H54 (cell line): ENCODE measurements at regions not wholly inside any gene's neighbourhood (a gene's known extent, or its start where the extent isn't known, plus 50 kb on each side); places are given as distances from the start of the nearest gene placed in this dataset.

Source experiments
- DNase-seq: peaks from one replicate; pipeline ENCODE4 v3.0.0; 2011; ENCODE audit warnings: low spot score, mixed read lengths; ENCODE audit not compliant: insufficient read length
- FAIRE-seq: peaks from 3 replicates; lab custom pipeline; 2011; peaks lifted over from hg19 to GRCh38; lab: Jason Lieb, UNC
- POLR2A ChIP-seq: IDR thresholded peaks from 2 replicates; pipeline ENCODE4 v1.6.1; 2011; ENCODE audit warnings: low read depth, mild to moderate bottlenecking, low read length

DNA sequence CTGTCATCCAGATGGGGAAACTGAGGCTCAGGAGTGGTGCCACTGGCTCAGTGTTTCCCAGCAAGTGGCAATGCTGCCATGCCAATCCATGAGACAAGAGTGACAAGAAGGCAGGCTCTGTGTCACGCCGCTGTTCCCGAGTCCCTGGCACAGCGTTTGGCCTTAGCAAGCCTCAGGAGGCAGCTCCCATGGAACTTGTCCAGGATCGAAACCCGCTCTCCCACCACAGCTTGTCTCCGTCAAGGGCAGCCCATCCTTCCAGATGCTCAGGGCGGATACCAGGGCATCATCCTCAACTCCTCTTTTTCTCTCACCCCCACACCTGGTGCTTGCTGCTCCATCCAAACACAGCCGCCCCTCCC is 110.6 kb upstream of the PTPN1 start:
- FAIRE-seq (no peak), DNase-seq (no peak)
- no peak for TF ChIP-seq POLR2A

DNA sequence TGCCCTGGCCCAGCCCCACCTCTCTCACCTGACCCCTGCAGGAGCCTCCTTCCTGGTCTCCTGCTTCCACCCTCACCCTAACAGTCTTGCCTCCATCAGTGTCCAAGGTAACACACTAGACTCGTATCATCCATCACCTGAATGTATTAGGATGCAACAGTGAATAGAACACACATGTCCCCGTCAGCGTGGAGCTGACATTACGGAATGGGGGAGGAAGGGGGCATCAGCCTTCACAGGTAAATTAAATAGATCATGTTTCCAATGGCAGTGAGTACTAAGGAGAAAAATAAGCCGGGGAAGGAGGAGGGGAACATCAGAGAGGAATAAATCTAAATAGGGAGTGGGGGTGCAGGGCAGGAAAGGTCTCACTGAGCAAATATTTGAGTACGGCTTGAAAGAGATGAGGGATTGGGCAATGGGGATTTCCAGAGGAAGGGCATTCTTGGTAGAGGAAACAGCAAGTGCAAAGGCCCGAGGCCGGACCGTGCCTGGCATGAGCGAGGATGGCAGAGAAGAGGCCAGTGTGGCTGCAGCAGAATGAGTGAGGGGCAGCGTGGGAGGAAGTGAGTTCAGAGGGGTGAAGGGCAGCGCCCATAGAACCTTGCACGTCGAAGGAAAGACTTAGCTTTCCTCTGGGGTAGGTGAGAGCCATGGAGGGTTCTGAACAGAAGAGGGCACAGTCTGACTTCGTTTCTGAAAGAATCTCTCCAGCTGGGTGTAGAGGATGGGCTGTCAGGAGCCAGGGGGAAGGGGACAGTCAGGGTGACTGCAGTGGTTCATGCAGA is 110.1 kb upstream of the PTPN1 start:
- DNase-seq (no peak), FAIRE-seq (no peak)
- TF ChIP-seq POLR2A = no peak

DNA sequence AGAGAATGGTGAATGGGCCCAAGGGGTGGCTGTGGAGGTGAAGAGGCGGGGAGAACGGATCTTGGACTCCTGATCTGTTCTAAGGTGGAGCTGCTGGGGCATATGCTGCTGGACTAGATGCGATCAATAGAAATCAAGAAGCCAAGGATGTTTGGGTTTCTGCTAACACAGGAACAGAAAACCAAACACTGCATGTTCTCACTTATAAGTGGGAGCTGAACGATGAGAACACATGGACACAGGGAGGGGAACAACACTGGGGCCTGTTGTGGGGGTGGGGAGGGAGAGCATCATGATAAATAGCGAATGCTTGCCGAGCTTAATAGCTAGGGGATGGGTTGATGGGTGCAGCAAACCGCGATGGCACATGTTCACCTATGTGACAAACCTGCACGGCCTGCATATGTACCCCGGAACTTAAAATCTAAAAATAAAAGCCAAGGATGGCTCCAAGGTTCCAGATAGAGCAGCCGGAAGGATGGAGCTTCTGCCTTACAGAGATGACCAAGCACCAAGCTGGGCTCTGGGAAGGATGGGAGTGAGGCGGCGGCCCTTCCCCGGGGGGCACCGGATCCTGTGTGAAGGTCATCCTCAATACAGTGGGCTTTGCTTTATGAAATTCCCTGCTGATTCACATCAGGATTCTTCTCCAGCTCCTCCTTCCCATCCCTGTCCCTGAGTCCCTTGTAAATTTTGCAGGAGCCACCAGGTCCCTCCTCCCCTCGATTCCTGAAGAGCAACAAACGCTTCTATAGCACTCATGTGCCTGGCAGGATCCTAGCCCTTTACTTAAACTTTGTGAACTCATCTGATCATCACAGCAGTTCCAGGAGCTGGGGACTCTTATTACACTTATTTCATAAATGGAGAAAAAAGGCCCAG is 109.2 kb upstream of the PTPN1 start:
- DNase-seq (no peak), FAIRE-seq (no peak)

DNA sequence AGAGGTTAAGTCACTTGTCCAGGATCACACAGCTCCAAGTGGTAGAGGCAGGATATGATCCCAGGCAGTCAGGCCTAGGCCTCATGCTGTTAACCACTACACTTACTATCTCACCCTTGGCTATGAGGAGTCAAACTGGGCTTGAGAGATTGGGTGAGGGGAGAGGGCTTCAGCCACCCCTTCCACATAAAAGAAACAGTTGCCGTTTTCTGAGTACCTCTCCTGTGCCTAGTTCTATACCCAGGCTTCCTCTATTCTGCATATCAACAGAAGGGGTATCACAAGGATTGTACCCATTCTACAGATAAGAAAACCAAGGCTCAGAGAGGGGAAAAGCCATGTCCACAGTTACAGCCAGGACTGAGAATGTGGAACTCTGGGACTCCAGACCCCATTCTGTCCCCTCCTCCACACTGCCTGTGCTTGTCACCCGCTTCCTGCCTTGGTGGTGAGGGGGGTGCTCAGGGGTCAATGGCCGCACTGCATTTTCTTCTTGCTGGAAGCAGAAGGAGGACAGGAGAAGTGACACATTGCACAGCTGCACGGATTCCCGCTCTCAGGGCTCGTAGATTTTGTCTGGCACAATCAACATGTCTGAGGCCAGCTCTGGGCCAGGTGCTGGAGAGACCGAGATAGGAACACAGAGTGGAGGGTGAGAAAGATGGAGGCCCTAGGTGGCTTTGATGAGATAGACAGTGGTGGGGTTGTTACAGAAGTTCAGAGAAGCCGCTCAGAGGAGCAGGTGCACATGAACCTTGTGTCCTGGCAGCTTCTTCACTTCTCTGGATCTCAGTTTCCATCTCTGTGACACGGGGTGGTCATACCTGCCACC is 108.4 kb upstream of the PTPN1 start:
- TF ChIP-seq POLR2A = no peak
- DNase-seq = no peak
- no peak for FAIRE-seq

More for the DNA sequence above, 109.2 kb upstream of the PTPN1 start:
- no peak for TF ChIP-seq POLR2A

DNA sequence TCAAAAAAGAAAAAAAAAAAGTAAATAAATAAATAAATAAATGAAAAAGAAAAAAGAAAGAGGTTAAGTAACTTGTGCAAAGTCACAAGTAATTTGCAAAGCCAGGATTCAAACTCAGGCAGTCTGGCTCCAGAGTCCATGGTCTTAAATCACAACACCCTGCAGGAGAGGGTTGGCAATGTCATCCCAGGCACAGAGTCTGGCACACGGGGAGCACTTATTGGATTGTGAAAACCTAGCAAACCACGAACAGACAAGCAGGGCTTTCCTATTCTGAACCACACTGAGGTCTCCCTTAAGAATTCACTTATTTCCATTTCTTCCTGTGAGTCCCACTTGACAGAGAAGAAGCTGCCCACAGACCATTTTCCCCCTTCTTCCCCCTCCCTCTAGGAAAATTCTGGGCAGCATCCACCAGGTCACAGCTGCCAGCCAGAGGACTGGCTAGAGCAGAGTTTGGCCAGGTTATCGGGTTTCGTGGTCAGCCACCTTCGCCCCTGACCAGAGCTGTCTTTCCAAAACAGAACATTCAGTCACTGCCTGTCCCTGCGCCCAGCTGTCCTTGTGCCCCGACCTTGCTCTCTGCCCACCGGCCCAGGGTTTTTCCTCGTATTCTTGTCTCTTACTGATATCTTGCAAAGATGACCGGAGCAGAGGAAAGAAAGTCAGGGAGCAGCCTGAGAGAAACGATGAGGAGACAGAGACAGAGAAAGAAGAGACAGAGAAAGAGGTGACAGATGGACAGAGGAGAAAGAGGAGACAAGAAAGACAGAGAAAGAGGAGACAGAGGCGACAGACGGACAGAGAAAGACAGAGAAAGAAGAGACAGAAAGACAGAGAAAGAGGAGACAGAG is 106.4 kb upstream of the PTPN1 start:
- FAIRE-seq (no peak), DNase-seq (no peak)
- no peak for TF ChIP-seq POLR2A

DNA sequence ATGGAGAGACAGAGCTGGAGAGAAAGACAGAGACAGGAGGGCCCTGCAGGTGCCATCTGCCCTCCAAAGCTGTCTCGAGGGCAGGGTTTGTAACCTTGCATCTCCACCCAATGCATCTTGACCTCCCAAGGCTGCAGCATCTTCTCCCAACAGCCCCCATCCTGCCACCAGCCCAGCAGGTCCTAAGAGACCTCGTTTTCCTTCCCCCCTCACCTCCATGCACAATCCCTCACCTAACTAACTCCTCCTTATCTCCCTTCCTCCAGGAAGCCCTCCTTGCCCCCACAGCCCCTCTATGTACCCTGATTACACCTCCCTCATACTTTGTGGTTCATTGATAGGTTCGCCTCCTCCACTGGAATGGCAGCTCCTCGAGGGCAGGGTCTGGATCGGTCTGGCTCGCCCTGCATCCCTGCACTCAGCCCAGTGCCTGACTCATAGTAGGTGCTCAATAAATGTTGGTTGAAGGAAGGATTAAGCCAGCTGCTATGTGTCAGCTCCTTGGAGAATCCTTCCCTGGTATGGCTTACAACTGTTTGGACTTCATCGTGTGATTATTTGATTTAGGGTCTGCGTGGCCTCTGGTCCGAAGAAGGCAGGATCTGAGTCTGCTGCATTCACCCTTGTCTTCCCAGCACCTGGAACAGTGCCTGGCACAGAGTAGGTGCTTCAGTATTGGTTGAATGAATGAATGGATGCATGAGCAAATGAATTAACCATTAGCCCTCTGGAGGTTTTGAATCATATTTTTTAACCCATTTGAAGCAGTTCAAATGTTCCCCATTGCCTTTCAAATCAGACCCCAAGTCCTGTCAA is 105.6 kb upstream of the PTPN1 start:
- DNase-seq = no peak
- no peak for TF ChIP-seq POLR2A
- FAIRE-seq = no peak

DNA sequence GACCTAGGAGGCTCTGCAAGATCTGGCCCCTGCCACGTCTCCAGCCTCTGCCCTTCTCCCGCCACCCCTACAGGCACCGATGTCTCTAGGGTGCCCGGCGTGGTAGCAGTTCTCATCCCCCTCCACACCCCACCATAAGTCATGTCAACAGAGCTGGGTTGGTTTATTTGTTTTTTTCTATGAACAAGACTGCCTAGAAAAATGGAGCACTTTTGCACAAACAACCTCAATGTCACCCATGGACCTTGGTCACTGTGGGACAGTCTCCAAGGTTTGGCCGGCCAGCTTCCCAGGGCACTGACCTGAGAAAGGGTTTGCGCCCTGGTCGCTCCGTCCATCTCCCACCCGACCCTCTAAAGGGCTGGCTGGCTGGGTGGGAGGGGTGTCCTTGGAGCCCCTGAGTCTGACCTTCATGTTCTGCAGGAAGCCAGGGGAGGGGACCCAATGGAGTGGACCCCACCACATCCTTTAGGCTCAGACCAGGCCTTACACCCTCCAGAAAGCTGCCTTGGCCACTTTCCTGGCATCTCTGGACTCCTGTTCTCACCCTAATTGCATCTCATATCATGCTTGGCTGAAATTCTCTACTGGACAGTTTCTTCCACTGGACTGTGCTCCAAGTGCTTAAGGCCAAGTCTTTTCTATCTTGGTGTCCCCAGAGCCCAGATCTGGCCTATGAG is 104.8 kb upstream of the PTPN1 start:
- DNase-seq (no peak), FAIRE-seq (no peak)
- TF ChIP-seq POLR2A = no peak

DNA sequence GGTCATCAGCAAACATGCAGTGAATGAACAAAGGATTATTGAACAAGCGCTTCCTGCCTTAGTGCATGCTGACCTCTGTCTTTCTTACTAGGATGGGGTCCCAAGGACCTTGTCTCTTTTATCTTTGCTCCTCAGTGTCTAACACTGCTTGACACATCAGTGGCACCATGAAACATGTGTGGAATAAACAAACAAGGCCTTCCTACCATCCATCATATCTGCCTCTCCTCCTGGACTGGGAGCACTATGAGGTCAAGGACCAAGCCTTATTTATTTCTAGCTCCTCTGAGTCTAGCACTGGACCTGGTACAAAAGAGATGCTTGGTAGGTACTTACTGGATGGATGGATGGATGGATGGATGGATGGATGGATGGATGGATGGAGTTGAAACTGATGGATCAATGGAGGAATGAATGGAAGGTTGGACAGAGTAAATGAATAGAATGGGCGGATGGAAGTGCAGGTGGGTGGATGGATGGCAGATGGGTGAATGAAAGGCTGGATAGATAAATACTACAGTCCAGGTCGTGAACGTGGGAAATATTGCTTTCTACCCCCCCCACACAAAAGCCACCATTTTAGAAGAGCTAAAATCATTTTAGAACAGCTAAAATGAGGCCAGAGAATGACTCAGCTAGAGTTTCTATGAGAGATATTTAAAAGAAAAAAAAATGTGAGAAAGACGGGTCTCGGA is 104.1 kb upstream of the PTPN1 start:
- DNase-seq = no peak
- TF ChIP-seq POLR2A = no peak
- no peak for FAIRE-seq

DNA sequence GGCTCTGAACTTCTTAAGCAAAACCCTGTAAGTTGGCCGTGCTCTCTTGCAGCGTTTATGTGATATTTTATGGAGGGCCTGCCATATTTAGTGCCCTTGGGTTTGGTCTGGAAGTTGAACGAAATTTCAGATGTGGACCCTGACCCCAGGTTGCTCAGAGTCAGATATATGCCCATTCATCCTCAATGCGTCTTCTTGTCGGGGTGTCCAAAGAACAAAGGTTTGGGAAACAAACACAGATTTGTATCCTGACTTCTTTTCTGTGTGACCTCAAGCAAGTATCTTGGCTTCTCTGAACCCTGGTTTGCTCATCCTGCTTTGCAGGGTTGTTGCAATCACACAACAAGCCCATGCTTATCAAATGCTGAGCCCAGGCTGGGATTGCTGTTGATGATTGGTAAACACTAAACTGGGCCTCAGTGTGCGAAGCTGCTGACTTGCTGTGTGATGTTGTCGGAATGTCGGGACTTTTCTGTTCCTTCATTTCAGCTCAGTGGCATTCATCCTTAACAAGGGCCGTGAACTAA is 103.5 kb upstream of the PTPN1 start:
- no peak for TF ChIP-seq POLR2A
- FAIRE-seq (no peak), DNase-seq (no peak)

DNA sequence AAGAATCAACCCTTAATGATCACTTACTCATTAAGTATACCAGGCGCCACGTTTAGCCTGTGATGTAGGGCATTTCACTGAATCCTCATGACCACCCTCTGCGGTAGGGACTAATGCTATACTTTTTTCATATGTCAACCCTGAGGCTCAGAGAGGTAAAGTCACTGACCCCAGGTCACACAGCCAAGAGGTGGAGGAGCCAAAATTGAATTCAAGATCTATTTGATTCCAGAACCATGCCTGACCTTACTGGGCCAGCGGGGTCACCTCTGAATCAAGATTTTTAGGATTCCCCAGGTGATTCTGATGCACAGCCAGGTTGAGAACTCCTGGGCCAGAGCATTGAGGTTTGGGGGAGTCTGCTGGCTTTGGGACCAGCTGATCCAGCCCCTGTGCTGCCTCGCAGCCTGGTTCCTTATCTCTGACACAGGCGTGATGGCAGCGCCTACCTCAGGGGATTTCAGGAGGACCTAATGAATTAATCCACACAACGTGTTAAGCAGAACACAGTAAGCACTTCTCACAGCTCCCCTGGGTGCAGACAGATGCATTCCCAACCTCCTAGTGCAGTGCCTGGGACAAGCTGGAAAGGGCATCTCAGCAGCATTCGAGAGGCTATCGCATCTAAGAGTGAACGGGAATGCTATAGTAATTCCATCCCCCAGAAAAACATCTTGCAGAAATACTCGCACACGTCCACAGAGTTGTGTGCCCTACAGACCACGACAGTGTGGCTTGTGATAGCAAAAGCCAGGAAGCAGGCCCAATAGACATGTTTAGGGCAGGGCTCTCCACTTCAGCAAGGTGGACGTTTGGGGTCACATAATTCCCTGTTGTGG is 101.4 kb upstream of the PTPN1 start:
- no peak for TF ChIP-seq POLR2A
- DNase-seq (no peak), FAIRE-seq (no peak)
